ENCODE measurements at regions not wholly inside any gene's neighbourhood (a gene's known extent, or its start where the extent isn't known, plus 50 kb on each side); places are given as distances from the start of the nearest gene placed in this dataset.

DNA sequence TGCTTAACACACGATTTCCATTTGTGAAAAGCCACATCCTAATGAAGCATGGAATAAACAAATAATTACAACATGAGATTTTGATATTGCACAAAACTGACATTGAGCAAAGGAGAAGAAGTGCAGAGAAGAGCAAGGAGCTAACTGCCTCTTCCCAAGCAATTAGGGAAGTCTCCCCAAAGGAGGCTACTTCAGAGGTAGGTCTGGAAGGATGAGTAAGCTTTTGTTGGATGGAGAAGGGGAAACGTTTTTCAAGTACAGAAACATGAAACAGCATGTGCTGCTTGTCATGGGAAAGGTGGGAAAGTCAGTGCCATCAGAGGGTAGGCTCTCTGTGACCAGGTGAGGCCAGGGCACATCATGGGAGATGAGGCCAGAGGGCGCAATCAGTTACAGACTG is 132.2 kb upstream of the SESN3 start:
- Histone ChIP-seq H3K79me2 (ENCODE audit: insufficient read depth) (no peaks in the 10 kb centered on the region), H3K27ac (ENCODE audit: low read depth in 2 of 2, low read length in 1 of 2) (no peak overlapping the region), H3K9me2 (no peaks in the 10 kb centered on the region), H3K4me1 (ENCODE audit: control insufficient read depth in 1 of 2, insufficient read depth in 2 of 2, low read depth in 1 of 2, low read length in 1 of 2) (peaks cover 0 to 10% of the 10 kb centered on the region in 2 experiments; a peak in 1 of 4 replicates), H2AFZ (ENCODE audit: low read depth) (no peak overlapping the region), H3K36me3 (replicated peaks in 1 of 2; ENCODE audit: control insufficient read depth in 1 of 2, insufficient read depth in 2 of 2, low read length in 1 of 2) (no peaks in the 10 kb centered on the region), H3K4me3 (ENCODE audit: low read depth in 2 of 2, low read length in 1 of 2) (no peak overlapping the region), H3K9ac (no peak overlapping the region), H3K9me3 (no peaks in the 10 kb centered on the region), H4K20me1 (ENCODE audit: insufficient read depth) (no peaks in the 10 kb centered on the region), H3K27me3 (ENCODE audit: insufficient read depth) (no peaks in the 10 kb centered on the region), H3F3A (replicated peaks; ENCODE audit: insufficient read depth) (no peaks in the 10 kb centered on the region), H3K4me2 (no peak overlapping the region)
- WGBS (ENCODE audit: low lambda C conversion rate), result 37% methylated on average over 3 of the region's 3 CpGs
- POLR2A ChIA-PET, result no interaction called here
- no peak for TF ChIP-seq RCOR1 (IDR thresholded peaks at IDR 0.05; ENCODE audit: low read length)
- no peak for TF ChIP-seq SMC3 (IDR thresholded peaks at IDR 0.05; ENCODE audit: low read depth, low read length)
- TF ChIP-seq JUND (IDR thresholded peaks at IDR 0.05), result no peak
- TF ChIP-seq, protein P1, sequence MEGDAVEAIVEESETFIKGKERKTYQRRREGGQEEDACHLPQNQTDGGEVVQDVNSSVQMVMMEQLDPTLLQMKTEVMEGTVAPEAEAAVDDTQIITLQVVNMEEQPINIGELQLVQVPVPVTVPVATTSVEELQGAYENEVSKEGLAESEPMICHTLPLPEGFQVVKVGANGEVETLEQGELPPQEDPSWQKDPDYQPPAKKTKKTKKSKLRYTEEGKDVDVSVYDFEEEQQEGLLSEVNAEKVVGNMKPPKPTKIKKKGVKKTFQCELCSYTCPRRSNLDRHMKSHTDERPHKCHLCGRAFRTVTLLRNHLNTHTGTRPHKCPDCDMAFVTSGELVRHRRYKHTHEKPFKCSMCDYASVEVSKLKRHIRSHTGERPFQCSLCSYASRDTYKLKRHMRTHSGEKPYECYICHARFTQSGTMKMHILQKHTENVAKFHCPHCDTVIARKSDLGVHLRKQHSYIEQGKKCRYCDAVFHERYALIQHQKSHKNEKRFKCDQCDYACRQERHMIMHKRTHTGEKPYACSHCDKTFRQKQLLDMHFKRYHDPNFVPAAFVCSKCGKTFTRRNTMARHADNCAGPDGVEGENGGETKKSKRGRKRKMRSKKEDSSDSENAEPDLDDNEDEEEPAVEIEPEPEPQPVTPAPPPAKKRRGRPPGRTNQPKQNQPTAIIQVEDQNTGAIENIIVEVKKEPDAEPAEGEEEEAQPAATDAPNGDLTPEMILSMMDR (IDR thresholded peaks at IDR 0.05), result no peak
- TF ChIP-seq FOXJ3 (CRISPR knock-in tag; IDR thresholded peaks at IDR 0.05), result no peak
- TF ChIP-seq, protein P2, sequence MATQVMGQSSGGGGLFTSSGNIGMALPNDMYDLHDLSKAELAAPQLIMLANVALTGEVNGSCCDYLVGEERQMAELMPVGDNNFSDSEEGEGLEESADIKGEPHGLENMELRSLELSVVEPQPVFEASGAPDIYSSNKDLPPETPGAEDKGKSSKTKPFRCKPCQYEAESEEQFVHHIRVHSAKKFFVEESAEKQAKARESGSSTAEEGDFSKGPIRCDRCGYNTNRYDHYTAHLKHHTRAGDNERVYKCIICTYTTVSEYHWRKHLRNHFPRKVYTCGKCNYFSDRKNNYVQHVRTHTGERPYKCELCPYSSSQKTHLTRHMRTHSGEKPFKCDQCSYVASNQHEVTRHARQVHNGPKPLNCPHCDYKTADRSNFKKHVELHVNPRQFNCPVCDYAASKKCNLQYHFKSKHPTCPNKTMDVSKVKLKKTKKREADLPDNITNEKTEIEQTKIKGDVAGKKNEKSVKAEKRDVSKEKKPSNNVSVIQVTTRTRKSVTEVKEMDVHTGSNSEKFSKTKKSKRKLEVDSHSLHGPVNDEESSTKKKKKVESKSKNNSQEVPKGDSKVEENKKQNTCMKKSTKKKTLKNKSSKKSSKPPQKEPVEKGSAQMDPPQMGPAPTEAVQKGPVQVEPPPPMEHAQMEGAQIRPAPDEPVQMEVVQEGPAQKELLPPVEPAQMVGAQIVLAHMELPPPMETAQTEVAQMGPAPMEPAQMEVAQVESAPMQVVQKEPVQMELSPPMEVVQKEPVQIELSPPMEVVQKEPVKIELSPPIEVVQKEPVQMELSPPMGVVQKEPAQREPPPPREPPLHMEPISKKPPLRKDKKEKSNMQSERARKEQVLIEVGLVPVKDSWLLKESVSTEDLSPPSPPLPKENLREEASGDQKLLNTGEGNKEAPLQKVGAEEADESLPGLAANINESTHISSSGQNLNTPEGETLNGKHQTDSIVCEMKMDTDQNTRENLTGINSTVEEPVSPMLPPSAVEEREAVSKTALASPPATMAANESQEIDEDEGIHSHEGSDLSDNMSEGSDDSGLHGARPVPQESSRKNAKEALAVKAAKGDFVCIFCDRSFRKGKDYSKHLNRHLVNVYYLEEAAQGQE (IDR thresholded peaks at IDR 0.05; ENCODE audit: low read depth, low read length), result no peak
- TF ChIP-seq RFX5 (IDR thresholded peaks at IDR 0.05; ENCODE audit: low read length), result no peak
- no peak for TF ChIP-seq TCF12 (IDR thresholded peaks at IDR 0.05)
- no peak for DNase-seq
- CTCF ChIA-PET, result no interaction called here

DNA sequence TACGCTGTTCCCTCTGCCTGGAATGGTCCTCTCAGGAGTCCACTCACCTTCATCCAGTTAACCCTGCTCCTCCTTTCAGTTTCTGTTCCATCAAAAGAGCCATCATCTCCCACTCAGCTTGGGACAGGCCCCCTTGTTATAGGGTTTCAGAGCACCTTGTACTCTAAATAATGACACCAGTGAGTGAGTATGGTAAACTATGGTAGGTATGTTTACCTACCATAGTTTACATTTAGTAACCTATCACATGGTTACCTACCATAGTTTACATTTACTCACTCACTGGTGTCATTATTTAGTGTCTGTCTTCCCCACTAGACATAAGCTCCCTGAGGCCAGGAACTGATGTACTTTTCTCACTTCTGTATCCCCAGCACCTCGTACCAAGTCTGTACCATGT is 130.2 kb upstream of the SESN3 start:
- Histone ChIP-seq H3K27me3 (ENCODE audit: insufficient read depth) (no peaks in the 10 kb centered on the region), H2AFZ (ENCODE audit: low read depth) (no peak overlapping the region), H3K4me1 (ENCODE audit: control insufficient read depth in 1 of 2, insufficient read depth in 2 of 2, low read depth in 1 of 2, low read length in 1 of 2) (peaks cover 0 to 10% of the 10 kb centered on the region in 2 experiments; a peak in 1 of 4 replicates), H3K9me2 (no peaks in the 10 kb centered on the region), H3K27ac (ENCODE audit: low read depth in 2 of 2, low read length in 1 of 2) (no peak overlapping the region), H3K4me3 (ENCODE audit: low read depth in 2 of 2, low read length in 1 of 2) (no peak overlapping the region), H3F3A (replicated peaks; ENCODE audit: insufficient read depth) (no peaks in the 10 kb centered on the region), H3K79me2 (ENCODE audit: insufficient read depth) (no peaks in the 10 kb centered on the region), H3K9ac (no peak overlapping the region), H3K36me3 (replicated peaks in 1 of 2; ENCODE audit: control insufficient read depth in 1 of 2, insufficient read depth in 2 of 2, low read length in 1 of 2) (no peaks in the 10 kb centered on the region), H3K9me3 (no peaks in the 10 kb centered on the region), H3K4me2 (no peak overlapping the region), H4K20me1 (ENCODE audit: insufficient read depth) (no peaks in the 10 kb centered on the region)
- POLR2A ChIA-PET, result no interaction called here
- CTCF ChIA-PET, result interaction anchor here (0.7 to 0.8 kb wide), 2 partner anchors 9 to 39 kb away, joined by 3 to 4 read pairs; no protein-coding TSS in a partner anchor
- TF ChIP-seq TCF12 (IDR thresholded peaks at IDR 0.05) (no peak), RAD21 (IDR thresholded peaks at IDR 0.05; ENCODE audit: low read length) (no peak), YY1 (IDR thresholded peaks at IDR 0.05; ENCODE audit: low read depth) (no peak), FOSL2 (IDR thresholded peaks at IDR 0.05; ENCODE audit: borderline replicate concordance, low read depth) (no peak), RCOR1 (IDR thresholded peaks at IDR 0.05; ENCODE audit: low read length) (no peak), SMC3 (IDR thresholded peaks at IDR 0.05; ENCODE audit: low read depth, low read length) (no peak)
- TF ChIP-seq, protein P2 (IDR thresholded peaks at IDR 0.05; ENCODE audit: low read depth, low read length), result no peak
- TF ChIP-seq, protein P1 (IDR thresholded peaks at IDR 0.05), result no peak
- no peak for DNase-seq
- 34% methylated on average over 2 of the region's 2 CpGs for WGBS (ENCODE audit: low lambda C conversion rate)
